ENCODE measurements at regions not wholly inside any gene's neighbourhood (a gene's known extent, or its start where the extent isn't known, plus 50 kb on each side); places are given as distances from the start of the nearest gene placed in this dataset.

DNA sequence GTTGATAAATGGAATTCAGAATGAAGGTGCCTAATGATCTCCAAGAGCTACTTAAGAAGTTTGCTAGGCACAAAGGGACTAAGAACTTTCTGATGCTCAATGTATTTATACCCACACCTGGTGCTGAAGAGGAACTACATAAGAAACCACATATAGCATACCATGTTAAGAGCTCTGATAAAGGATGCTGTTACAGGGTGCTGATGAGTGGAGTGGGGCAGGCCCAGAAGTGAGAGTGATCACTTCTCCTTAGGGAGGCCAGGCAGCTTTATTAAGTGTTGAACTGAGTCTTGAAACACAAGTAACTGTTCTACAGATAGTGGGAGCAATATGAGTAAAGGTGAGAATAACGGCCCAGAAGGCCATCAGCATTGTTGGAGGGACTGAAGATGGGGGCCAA, 68.3 kb upstream of the CHRDL1 start:
- TF ChIP-seq, protein P1, sequence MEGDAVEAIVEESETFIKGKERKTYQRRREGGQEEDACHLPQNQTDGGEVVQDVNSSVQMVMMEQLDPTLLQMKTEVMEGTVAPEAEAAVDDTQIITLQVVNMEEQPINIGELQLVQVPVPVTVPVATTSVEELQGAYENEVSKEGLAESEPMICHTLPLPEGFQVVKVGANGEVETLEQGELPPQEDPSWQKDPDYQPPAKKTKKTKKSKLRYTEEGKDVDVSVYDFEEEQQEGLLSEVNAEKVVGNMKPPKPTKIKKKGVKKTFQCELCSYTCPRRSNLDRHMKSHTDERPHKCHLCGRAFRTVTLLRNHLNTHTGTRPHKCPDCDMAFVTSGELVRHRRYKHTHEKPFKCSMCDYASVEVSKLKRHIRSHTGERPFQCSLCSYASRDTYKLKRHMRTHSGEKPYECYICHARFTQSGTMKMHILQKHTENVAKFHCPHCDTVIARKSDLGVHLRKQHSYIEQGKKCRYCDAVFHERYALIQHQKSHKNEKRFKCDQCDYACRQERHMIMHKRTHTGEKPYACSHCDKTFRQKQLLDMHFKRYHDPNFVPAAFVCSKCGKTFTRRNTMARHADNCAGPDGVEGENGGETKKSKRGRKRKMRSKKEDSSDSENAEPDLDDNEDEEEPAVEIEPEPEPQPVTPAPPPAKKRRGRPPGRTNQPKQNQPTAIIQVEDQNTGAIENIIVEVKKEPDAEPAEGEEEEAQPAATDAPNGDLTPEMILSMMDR (IDR thresholded peaks at IDR 0.05; ENCODE audit: insufficient read depth, low read length, poor library complexity, severe bottlenecking), result no peak
- no peak for TF ChIP-seq EZH2phosphoT487 (conservative IDR thresholded peaks at IDR 0.05; ENCODE audit: low read length)
